ENCODE measurements at regions not wholly inside any gene's neighbourhood (a gene's known extent, or its start where the extent isn't known, plus 50 kb on each side); places are given as distances from the start of the nearest gene placed in this dataset.

DNA sequence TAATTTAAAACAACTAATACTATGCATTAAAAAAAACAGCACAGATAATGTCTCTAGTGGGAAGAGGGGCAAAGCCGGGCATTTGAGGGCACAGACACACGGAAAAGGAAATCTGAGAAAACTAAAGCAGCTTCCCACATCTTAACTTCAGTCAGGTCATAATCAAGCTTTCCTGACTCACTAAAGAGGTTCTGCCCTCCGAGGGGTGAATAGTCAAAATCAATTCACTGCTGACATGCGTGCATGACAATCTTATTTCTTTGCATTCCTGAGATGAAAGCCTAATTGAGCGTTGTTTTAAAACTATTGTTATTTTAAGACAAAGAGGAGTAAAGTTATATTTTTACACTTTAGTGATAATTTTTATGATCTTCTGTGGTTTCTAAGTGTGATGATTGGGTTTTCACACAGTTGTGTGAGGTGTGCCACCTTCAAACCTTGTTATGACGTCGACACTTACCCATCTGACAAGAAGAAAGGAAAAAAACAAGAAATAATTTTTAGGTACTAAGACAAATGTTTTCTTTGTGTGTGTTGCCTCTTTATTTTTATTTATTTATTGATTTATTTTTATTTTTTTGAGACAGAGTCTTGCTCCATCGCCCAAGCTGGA, 90.9 kb downstream of the GATA6 start:
- DNase-seq = no peak
- WGBS (ENCODE audit: low lambda C conversion rate) = 26% methylated on average over 8 of the region's 8 CpGs
- Histone ChIP-seq H3K27ac (ENCODE audit: low read depth in 2 of 2, low read length in 1 of 2) (no peak overlapping the region), H3F3A (replicated peaks; ENCODE audit: insufficient read depth) (no peaks in the 10 kb centered on the region), H3K4me1 (ENCODE audit: control insufficient read depth in 1 of 2, insufficient read depth in 2 of 2, low read depth in 1 of 2, low read length in 1 of 2) (no peaks in the 10 kb centered on the region), H2AFZ (ENCODE audit: low read depth) (no peak overlapping the region), H3K9me3 (no peaks in the 10 kb centered on the region), H3K4me2 (no peak overlapping the region), H3K4me3 (ENCODE audit: low read depth in 2 of 2, low read length in 1 of 2) (no peak overlapping the region), H3K27me3 (ENCODE audit: insufficient read depth) (peaks cover 9% of the 10 kb centered on the region; the same call in 1 of the 2 replicates), H3K9ac (no peak overlapping the region), H4K20me1 (ENCODE audit: insufficient read depth) (no peaks in the 10 kb centered on the region), H3K79me2 (ENCODE audit: insufficient read depth) (no peaks in the 10 kb centered on the region), H3K9me2 (no peaks in the 10 kb centered on the region), H3K36me3 (replicated peaks in 1 of 2; ENCODE audit: control insufficient read depth in 1 of 2, insufficient read depth in 2 of 2, low read length in 1 of 2) (no peaks in the 10 kb centered on the region)
- POLR2A ChIA-PET = no interaction called here
- TF ChIP-seq, protein P1, sequence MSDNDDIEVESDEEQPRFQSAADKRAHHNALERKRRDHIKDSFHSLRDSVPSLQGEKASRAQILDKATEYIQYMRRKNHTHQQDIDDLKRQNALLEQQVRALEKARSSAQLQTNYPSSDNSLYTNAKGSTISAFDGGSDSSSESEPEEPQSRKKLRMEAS (IDR thresholded peaks at IDR 0.05; ENCODE audit: low read depth) = no peak
- TF ChIP-seq FOXJ3 (CRISPR knock-in tag; IDR thresholded peaks at IDR 0.05) (no peak), FOSL2 (IDR thresholded peaks at IDR 0.05; ENCODE audit: borderline replicate concordance, low read depth) (no peak), RFX5 (IDR thresholded peaks at IDR 0.05; ENCODE audit: low read length) (no peak), GATA2 (CRISPR knock-in tag; IDR thresholded peaks at IDR 0.05) (no peak), EP300 (IDR thresholded peaks at IDR 0.05; ENCODE audit: borderline replicate concordance in 1 of 2, low read depth in 1 of 2, low read length in 1 of 2) (no peak), ELF1 (IDR thresholded peaks at IDR 0.05) (no peak), CHD2 (IDR thresholded peaks at IDR 0.05; ENCODE audit: low read length, partially characterized antibody) (no peak), RXRA (IDR thresholded peaks at IDR 0.05; ENCODE audit: borderline replicate concordance, low read depth) (no peak), NFIC (IDR thresholded peaks at IDR 0.05; ENCODE audit: borderline replicate concordance) (no peak), JUND (IDR thresholded peaks at IDR 0.05) (no peak), SIN3A (IDR thresholded peaks at IDR 0.05; ENCODE audit: borderline replicate concordance, low read depth, low read length) (no peak)
- TF ChIP-seq, protein P2, sequence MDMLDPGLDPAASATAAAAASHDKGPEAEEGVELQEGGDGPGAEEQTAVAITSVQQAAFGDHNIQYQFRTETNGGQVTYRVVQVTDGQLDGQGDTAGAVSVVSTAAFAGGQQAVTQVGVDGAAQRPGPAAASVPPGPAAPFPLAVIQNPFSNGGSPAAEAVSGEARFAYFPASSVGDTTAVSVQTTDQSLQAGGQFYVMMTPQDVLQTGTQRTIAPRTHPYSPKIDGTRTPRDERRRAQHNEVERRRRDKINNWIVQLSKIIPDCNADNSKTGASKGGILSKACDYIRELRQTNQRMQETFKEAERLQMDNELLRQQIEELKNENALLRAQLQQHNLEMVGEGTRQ (IDR thresholded peaks at IDR 0.05; ENCODE audit: borderline replicate concordance, low read depth, low read length) = no peak
- TF ChIP-seq, protein P3, sequence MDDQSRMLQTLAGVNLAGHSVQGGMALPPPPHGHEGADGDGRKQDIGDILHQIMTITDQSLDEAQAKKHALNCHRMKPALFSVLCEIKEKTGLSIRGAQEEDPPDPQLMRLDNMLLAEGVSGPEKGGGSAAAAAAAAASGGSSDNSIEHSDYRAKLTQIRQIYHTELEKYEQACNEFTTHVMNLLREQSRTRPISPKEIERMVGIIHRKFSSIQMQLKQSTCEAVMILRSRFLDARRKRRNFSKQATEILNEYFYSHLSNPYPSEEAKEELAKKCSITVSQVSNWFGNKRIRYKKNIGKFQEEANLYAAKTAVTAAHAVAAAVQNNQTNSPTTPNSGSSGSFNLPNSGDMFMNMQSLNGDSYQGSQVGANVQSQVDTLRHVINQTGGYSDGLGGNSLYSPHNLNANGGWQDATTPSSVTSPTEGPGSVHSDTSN (IDR thresholded peaks at IDR 0.05) = no peak
- CTCF ChIA-PET = no interaction called here

DNA sequence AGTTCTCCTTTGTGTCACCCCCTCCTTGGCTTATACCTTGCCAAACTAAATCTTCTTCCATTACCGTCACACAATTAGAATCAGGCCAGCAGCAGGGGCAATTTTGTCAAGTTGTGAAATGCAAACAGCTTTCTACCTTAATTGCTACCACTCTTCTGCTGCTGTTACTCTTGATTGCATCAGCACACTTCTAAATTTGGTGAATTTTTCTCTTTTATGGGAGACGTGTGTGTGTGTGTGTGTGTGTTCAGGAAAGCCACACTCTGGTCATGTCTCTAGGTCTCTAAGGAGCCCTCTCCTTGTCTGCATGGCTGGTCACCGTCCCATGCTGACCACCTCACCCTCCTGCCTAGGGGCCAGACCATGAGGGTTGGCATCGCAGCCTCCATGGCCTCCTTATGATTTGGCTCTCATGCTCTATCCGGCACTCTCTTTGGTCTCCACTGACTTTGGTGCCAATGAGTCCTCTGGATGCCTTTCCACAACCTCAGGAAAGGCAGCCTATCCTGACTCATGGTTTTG, 87.7 kb downstream of the GATA6 start:
- Histone ChIP-seq H3K79me2 (ENCODE audit: insufficient read depth) (no peaks in the 10 kb centered on the region), H3K9me3 (no peaks in the 10 kb centered on the region), H3K4me3 (ENCODE audit: low read depth in 2 of 2, low read length in 1 of 2) (no peak overlapping the region), H3F3A (replicated peaks; ENCODE audit: insufficient read depth) (no peaks in the 10 kb centered on the region), H2AFZ (ENCODE audit: low read depth) (no peak overlapping the region), H3K4me2 (no peak overlapping the region), H4K20me1 (ENCODE audit: insufficient read depth) (no peaks in the 10 kb centered on the region), H3K27ac (ENCODE audit: low read depth in 2 of 2, low read length in 1 of 2) (no peak overlapping the region), H3K4me1 (ENCODE audit: control insufficient read depth in 1 of 2, insufficient read depth in 2 of 2, low read depth in 1 of 2, low read length in 1 of 2) (no peaks in the 10 kb centered on the region), H3K9me2 (no peaks in the 10 kb centered on the region), H3K9ac (no peak overlapping the region), H3K36me3 (replicated peaks in 1 of 2; ENCODE audit: control insufficient read depth in 1 of 2, insufficient read depth in 2 of 2, low read length in 1 of 2) (no peaks in the 10 kb centered on the region), H3K27me3 (ENCODE audit: insufficient read depth) (peaks cover 23% of the 10 kb centered on the region)
- 1% methylated on average over 5 of the region's 5 CpGs for WGBS (ENCODE audit: low lambda C conversion rate)
- CTCF ChIA-PET = interaction anchor here (0.6 to 1.5 kb wide), 2 partner anchors 9 to 29 kb away, joined by 3 read pairs; no protein-coding TSS in a partner anchor
- POLR2A ChIA-PET = no interaction called here
- DNase-seq = no peak
- TF ChIP-seq, protein P3 (IDR thresholded peaks at IDR 0.05) = no peak
- TF ChIP-seq RCOR1 (IDR thresholded peaks at IDR 0.05; ENCODE audit: low read length) (no peak), TAF1 (IDR thresholded peaks at IDR 0.05; ENCODE audit: borderline replicate concordance, low read depth, low read length) (no peak), EP300 (IDR thresholded peaks at IDR 0.05; ENCODE audit: borderline replicate concordance in 1 of 2, low read depth in 1 of 2, low read length in 1 of 2) (no peak), ELF1 (IDR thresholded peaks at IDR 0.05) (no peak), JUND (IDR thresholded peaks at IDR 0.05) (no peak), FOXM1 (IDR thresholded peaks at IDR 0.05; ENCODE audit: low read depth) (no peak), TCF12 (IDR thresholded peaks at IDR 0.05) (no peak), RAD21 (IDR thresholded peaks at IDR 0.05; ENCODE audit: low read length) (no peak), SIN3A (IDR thresholded peaks at IDR 0.05; ENCODE audit: borderline replicate concordance, low read depth, low read length) (no peak)
- TF ChIP-seq, protein P1 (IDR thresholded peaks at IDR 0.05; ENCODE audit: low read depth) = no peak
- TF ChIP-seq, protein P4, sequence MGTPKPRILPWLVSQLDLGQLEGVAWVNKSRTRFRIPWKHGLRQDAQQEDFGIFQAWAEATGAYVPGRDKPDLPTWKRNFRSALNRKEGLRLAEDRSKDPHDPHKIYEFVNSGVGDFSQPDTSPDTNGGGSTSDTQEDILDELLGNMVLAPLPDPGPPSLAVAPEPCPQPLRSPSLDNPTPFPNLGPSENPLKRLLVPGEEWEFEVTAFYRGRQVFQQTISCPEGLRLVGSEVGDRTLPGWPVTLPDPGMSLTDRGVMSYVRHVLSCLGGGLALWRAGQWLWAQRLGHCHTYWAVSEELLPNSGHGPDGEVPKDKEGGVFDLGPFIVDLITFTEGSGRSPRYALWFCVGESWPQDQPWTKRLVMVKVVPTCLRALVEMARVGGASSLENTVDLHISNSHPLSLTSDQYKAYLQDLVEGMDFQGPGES (IDR thresholded peaks at IDR 0.05; ENCODE audit: low read depth, low read length) = no peak
- TF ChIP-seq, protein P5, sequence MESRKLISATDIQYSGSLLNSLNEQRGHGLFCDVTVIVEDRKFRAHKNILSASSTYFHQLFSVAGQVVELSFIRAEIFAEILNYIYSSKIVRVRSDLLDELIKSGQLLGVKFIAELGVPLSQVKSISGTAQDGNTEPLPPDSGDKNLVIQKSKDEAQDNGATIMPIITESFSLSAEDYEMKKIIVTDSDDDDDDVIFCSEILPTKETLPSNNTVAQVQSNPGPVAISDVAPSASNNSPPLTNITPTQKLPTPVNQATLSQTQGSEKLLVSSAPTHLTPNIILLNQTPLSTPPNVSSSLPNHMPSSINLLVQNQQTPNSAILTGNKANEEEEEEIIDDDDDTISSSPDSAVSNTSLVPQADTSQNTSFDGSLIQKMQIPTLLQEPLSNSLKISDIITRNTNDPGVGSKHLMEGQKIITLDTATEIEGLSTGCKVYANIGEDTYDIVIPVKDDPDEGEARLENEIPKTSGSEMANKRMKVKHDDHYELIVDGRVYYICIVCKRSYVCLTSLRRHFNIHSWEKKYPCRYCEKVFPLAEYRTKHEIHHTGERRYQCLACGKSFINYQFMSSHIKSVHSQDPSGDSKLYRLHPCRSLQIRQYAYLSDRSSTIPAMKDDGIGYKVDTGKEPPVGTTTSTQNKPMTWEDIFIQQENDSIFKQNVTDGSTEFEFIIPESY (IDR thresholded peaks at IDR 0.05; ENCODE audit: borderline replicate concordance, low read depth) = no peak

All from SK-N-SH (cell line).